TTC549 (cell line): ENCODE measurements at regions not wholly inside any gene's neighbourhood (a gene's known extent, or its start where the extent isn't known, plus 50 kb on each side); places are given as distances from the start of the nearest gene placed in this dataset.

Experiments used
- FAIRE-seq: peaks from 2 replicates; lab custom pipeline; 2012; peaks lifted over from hg19 to GRCh38; lab: Jason Lieb, UNC

GRCh38 chr3:115475178-115476041 is 147.9 kb upstream of the GAP43 start:
- no peak for FAIRE-seq

GRCh38 chr3:115476472-115476871 is 146.8 kb upstream of the GAP43 start:
- FAIRE-seq, result no peak

- FAIRE-seq, result no peak
Observed at GRCh38 chr3:115478359-115478758, 145.0 kb upstream of the GAP43 start.

- FAIRE-seq, result no peak
Observed at GRCh38 chr3:115486880-115487279, 136.4 kb upstream of the GAP43 start.

GRCh38 chr3:115487968-115488367 is 135.3 kb upstream of the GAP43 start:
- FAIRE-seq, result no peak

GRCh38 chr3:115488409-115488808 is 134.9 kb upstream of the GAP43 start:
- FAIRE-seq, result no peak

- FAIRE-seq, result no peak
Observed at GRCh38 chr3:115494826-115495225, 128.5 kb upstream of the GAP43 start.

GRCh38 chr3:115498421-115498820 is 124.9 kb upstream of the GAP43 start:
- FAIRE-seq, result no peak

- FAIRE-seq, result no peak
Observed at GRCh38 chr3:115498898-115499297, 124.4 kb upstream of the GAP43 start.

- FAIRE-seq, result no peak
Observed at GRCh38 chr3:115499666-115500065, 123.6 kb upstream of the GAP43 start.

- no peak for FAIRE-seq
Observed at GRCh38 chr3:115500795-115501194, 122.5 kb upstream of the GAP43 start.

- FAIRE-seq, result no peak
Observed at GRCh38 chr3:115502128-115502527, 121.2 kb upstream of the GAP43 start.

- FAIRE-seq, result no peak
Observed at GRCh38 chr3:115503394-115503793, 119.9 kb upstream of the GAP43 start.

- FAIRE-seq, result no peak
Observed at GRCh38 chr3:115508562-115508961, 114.7 kb upstream of the GAP43 start.

GRCh38 chr3:115512565-115513415 is 110.5 kb upstream of the GAP43 start:
- no peak for FAIRE-seq

- FAIRE-seq, result no peak
Observed at GRCh38 chr3:115513416-115513800, 109.9 kb upstream of the GAP43 start.

GRCh38 chr3:115517457-115518050 is 105.8 kb upstream of the GAP43 start:
- FAIRE-seq, result no peak

GRCh38 chr3:115518100-115518852 is 105.0 kb upstream of the GAP43 start:
- FAIRE-seq, result no peak

- FAIRE-seq, result no peak
Observed at GRCh38 chr3:115520241-115520640, 103.1 kb upstream of the GAP43 start.

GRCh38 chr3:115520651-115521245 is 102.6 kb upstream of the GAP43 start:
- no peak for FAIRE-seq

- FAIRE-seq, result no peak
Observed at GRCh38 chr3:115523458-115523857, 99.9 kb upstream of the GAP43 start.

- FAIRE-seq, result no peak
Observed at GRCh38 chr3:115524549-115524948, 98.8 kb upstream of the GAP43 start.
